GM12878 (cell line): ENCODE measurements at regions not wholly inside any gene's neighbourhood (a gene's known extent, or its start where the extent isn't known, plus 50 kb on each side); places are given as distances from the start of the nearest gene placed in this dataset.

Experiments used
- ATAC-seq: fragments of 200-7000 bp; cut with Tn5 transposase; 3 replicates; pipeline ENCODE4 v1.9.1; 2020; ENCODE audit warnings: mild to moderate bottlenecking, moderate library complexity
- BruUV-seq: library from RNA; stranded (reverse); fragments of 400-500 nt; replicated peaks from 2 replicates; lab custom pipeline; 2021; lab: Mats Ljungman, UMichigan
- CTCF ChIA-PET: fragments of 300-600 bp; sonication (Branson Sonifier 250); formaldehyde crosslinking; extraction: SDS; loops from one replicate; lab custom pipeline; 2021; ENCODE audit warnings: inconsistent platforms; lab: Yijun Ruan, JAX
- POLR2A ChIA-PET: fragments of 350-600 bp; formaldehyde crosslinking; extraction: SDS; loops from one replicate; lab custom pipeline; 2021; ENCODE audit warnings: inconsistent platforms; lab: Charles Lee
- RAD21 ChIA-PET: fragments of 300-600 bp; sonication (Branson Sonifier 250); formaldehyde crosslinking; loops from one replicate; lab custom pipeline; 2023; ENCODE audit warnings: antibody characterized with exemption; ENCODE audit not compliant: unreplicated experiment; lab: Charles Lee
- SMC1A ChIA-PET: fragments of 300-600 bp; sonication (Branson Sonifier 250); formaldehyde crosslinking; loops from one replicate; lab custom pipeline; 2023; ENCODE audit not compliant: unreplicated experiment, uncharacterized antibody; lab: Charles Lee
- DNase-seq: peaks from one replicate; pipeline ENCODE4 v3.0.0-alpha.2; 2011; ENCODE audit warnings: low read depth, low spot score
- FAIRE-seq: peaks from 3 replicates; lab custom pipeline; 2011; peaks lifted over from hg19 to GRCh38; lab: Jason Lieb, UNC
- H2AFZ ChIP-seq: 2 replicates; pipeline ENCODE4 v1.6.0; 2011; ENCODE audit warnings: low read depth, low read length, control low read depth; ENCODE audit not compliant: control insufficient read depth
- H3K27ac ChIP-seq: 2 replicates; pipeline ENCODE4 v1.5.1; 2011; ENCODE audit warnings: control low read depth; ENCODE audit not compliant: control insufficient read depth, insufficient read depth
- H3K27me3 ChIP-seq, 2 experiments: replicated peaks in 1 of 2; 2 replicates each; pipeline versions ENCODE4 v1.6.0 to v1.6.1; 2011; ENCODE audit warnings: low read length in 1 of 2; ENCODE audit not compliant: control insufficient read depth in 2 of 2, insufficient read depth in 2 of 2
- H3K36me3 ChIP-seq, 2 experiments: 2 replicates each; pipeline ENCODE4 v1.5.1; 2011; ENCODE audit warnings: low read length in 1 of 2; ENCODE audit not compliant: control insufficient read depth in 2 of 2, insufficient read depth in 2 of 2
- H3K4me1 ChIP-seq: 2 replicates; pipeline ENCODE4 v1.6.1; 2011; ENCODE audit warnings: mild to moderate bottlenecking, low read length, moderate library complexity, mixed read lengths; ENCODE audit not compliant: control insufficient read depth, insufficient read depth
- H3K4me2 ChIP-seq: 2 replicates; pipeline ENCODE4 v1.6.0; 2011; ENCODE audit warnings: control low read depth; ENCODE audit not compliant: control insufficient read depth, insufficient read depth
- H3K4me3 ChIP-seq: fragments of 200-600 bp; sonication (generic); 2 replicates; pipeline ENCODE4 v1.5.1; 2016
- H3K79me2 ChIP-seq: 2 replicates; pipeline ENCODE4 v1.6.0; 2011; ENCODE audit warnings: low read length; ENCODE audit not compliant: control insufficient read depth, insufficient read depth
- H3K9ac ChIP-seq: 2 replicates; pipeline ENCODE4 v1.8.0; 2011; ENCODE audit warnings: low read length, control low read depth, mixed read lengths; ENCODE audit not compliant: control insufficient read depth, insufficient read depth
- H3K9me3 ChIP-seq: replicated peaks from 3 replicates; pipeline ENCODE4 v1.5.1; 2011; ENCODE audit warnings: mild to moderate bottlenecking, low read length; ENCODE audit not compliant: control insufficient read depth, insufficient read depth
- H4K20me1 ChIP-seq: 2 replicates; pipeline ENCODE4 v1.6.0; 2011; ENCODE audit not compliant: control insufficient read depth, insufficient read depth
- BHLHE40 ChIP-seq, 2 experiments: fragments of 450-650 bp in 1 of 2; IDR thresholded peaks; 2 replicates each; pipeline ENCODE4 v1.6.1; 2011 to 2017; ENCODE audit warnings: low read depth in 2 of 2, borderline replicate concordance in 1 of 2, improper control_type of control experiment in 1 of 2, low read length in 1 of 2, mild to moderate bottlenecking in 1 of 2
- BRCA1 ChIP-seq: IDR thresholded peaks from 2 replicates; pipeline ENCODE4 v1.6.1; 2011; ENCODE audit warnings: low read depth, low read length, improper control_type of control experiment
- CBX5 ChIP-seq: sonication (generic); IDR thresholded peaks from 2 replicates; pipeline ENCODE4 v1.6.1; 2016; ENCODE audit warnings: low read depth, moderate library complexity, mild to moderate bottlenecking, inconsistent platforms
- EGR1 ChIP-seq, 2 experiments: IDR thresholded peaks; 1 replicate in 1 of 2; 2 replicates in 1 of 2; pipeline ENCODE4 v1.6.1; 2011 to 2012; ENCODE audit warnings: low read depth in 2 of 2, low read length in 2 of 2, borderline replicate concordance in 1 of 2, mild to moderate bottlenecking in 1 of 2, moderate library complexity in 1 of 2
- KDM1A ChIP-seq: fragments of 200-600 bp; sonication (generic); IDR thresholded peaks from 2 replicates; pipeline ENCODE4 v1.6.1; 2016; ENCODE audit warnings: borderline replicate concordance
- MEF2A ChIP-seq: IDR thresholded peaks from 2 replicates; pipeline ENCODE4 v1.6.1; 2011; ENCODE audit warnings: low read depth, mild to moderate bottlenecking, low read length, moderate library complexity; ENCODE audit not compliant: insufficient read depth
- MXI1 ChIP-seq: fragments of 150-350 bp; IDR thresholded peaks from 2 replicates; pipeline ENCODE4 v1.6.1; 2011; ENCODE audit warnings: low read depth, mild to moderate bottlenecking, inconsistent platforms, low read length, improper control_type of control experiment
- NFXL1 ChIP-seq: fragments of 450-650 bp; IDR thresholded peaks from 2 replicates; pipeline ENCODE4 v1.6.1; 2017; ENCODE audit warnings: antibody characterized with exemption, mild to moderate bottlenecking, borderline replicate concordance
- PAX8 ChIP-seq: fragments of 450-650 bp; IDR thresholded peaks from 2 replicates; pipeline ENCODE4 v1.6.1; 2017; ENCODE audit warnings: mild to moderate bottlenecking, moderate library complexity
- PML ChIP-seq: IDR thresholded peaks from 2 replicates; pipeline ENCODE4 v1.6.1; 2012; ENCODE audit warnings: low read length, inconsistent platforms
- POLR2A ChIP-seq: IDR thresholded peaks from 2 replicates; pipeline ENCODE4 v1.6.1; 2011; ENCODE audit warnings: low read depth, mild to moderate bottlenecking, low read length
- RFX5 ChIP-seq: IDR thresholded peaks from 2 replicates; pipeline ENCODE4 v1.6.1; 2011; ENCODE audit warnings: low read depth, low read length, improper control_type of control experiment
- SMC3 ChIP-seq: IDR thresholded peaks from 2 replicates; pipeline ENCODE4 v1.6.1; 2011; ENCODE audit warnings: low read length, improper control_type of control experiment, borderline replicate concordance
- STAT3 ChIP-seq: IDR thresholded peaks from 2 replicates; pipeline ENCODE4 v1.6.1; 2011; ENCODE audit warnings: low read depth, low read length, improper control_type of control experiment
- YBX1 ChIP-seq: fragments of 450-650 bp; IDR thresholded peaks from 2 replicates; pipeline ENCODE4 v1.6.1; 2016; ENCODE audit warnings: antibody characterized with exemption
- YY1 ChIP-seq: IDR thresholded peaks from 2 replicates; pipeline ENCODE4 v1.6.1; 2011; ENCODE audit warnings: low read depth, mild to moderate bottlenecking, low read length
- ZNF384 ChIP-seq: IDR thresholded peaks from 2 replicates; pipeline ENCODE4 v1.6.1; 2012; ENCODE audit warnings: low read depth, mild to moderate bottlenecking, low read length, improper control_type of control experiment, borderline replicate concordance
- ZSCAN29 ChIP-seq: fragments of 450-650 bp; IDR thresholded peaks from 2 replicates; pipeline ENCODE4 v1.6.1; 2017; ENCODE audit warnings: mild to moderate bottlenecking, moderate library complexity
- WGBS: methylation state at CpG from one replicate; pipeline ENCODE4 v1.1.6; 2016; ENCODE audit warnings: low lambda C conversion rate; ENCODE audit not compliant: insufficient replicate concordance, insufficient coverage; ENCODE audit errors: missing lambda C conversion rate; 5-methylcytosine and 5-hydroxymethylcytosine counted together
- in situ Hi-C: fragments of 300-500 bp; cut with MboI; formaldehyde crosslinking; loops from 9 replicates; pipeline ENCODE4 v1.14.3; 2018; ENCODE audit warnings: mixed read lengths
- intact Hi-C: fragments of 100-400 bp; cut with micrococcal nuclease; formaldehyde crosslinking; loops from one replicate; pipeline ENCODE4 v1.14.2; 2022; ENCODE audit not compliant: unreplicated experiment
- TF ChIP-seq, protein P1 (sequence below): fragments of 450-650 bp; IDR thresholded peaks from 2 replicates; pipeline ENCODE4 v1.6.1; 2017; ENCODE audit warnings: borderline replicate concordance
- TF ChIP-seq, protein P2 (sequence below): IDR thresholded peaks from 2 replicates; pipeline ENCODE4 v1.6.1; 2011; ENCODE audit warnings: low read depth, mild to moderate bottlenecking, low read length, moderate library complexity, borderline replicate concordance; ENCODE audit errors: extremely low read depth

DNA sequence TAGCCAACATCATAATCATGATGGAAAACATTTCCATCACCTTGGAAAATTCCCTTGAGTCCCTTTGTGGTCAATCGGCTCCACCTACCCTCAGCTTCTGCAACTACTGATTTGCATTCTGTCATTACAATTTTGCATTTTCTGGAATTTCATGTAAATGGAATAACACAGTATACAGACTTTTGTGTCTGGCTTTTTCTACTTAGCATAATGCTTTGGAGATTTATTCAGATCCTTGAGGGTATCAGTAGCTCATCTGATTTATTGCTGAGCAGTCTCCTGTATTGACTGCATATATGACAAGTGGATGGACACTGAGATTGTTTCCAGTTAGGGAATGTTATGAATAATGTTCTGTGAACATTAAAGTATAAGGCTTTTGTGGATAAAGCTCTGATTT, 358.3 kb downstream of the USP25 start:
- BruUV-seq = no TSS peak
- intact Hi-C loops = no loop called here
- RAD21 ChIA-PET = no interaction called here
- H3K9me3 ChIP-seq = no peaks in the 10 kb centered on the region
- CTCF ChIA-PET = no interaction called here
- POLR2A ChIA-PET = interaction anchor here (0.6 kb wide), 1 partner anchor 1651 kb away, joined by 3 read pairs; no protein-coding TSS in a partner anchor
- no peaks in the 10 kb centered on the region for H3K4me1 ChIP-seq
- DNase-seq = no peak
- H3K4me2 ChIP-seq = no peak overlapping the region
- no peaks in the 10 kb centered on the region for H3K27me3 ChIP-seq
- H3K79me2 ChIP-seq = no peaks in the 10 kb centered on the region
- H2AFZ ChIP-seq = no peak overlapping the region
- H4K20me1 ChIP-seq = no peaks in the 10 kb centered on the region
- WGBS = 77% methylated on average over 1 of the region's 1 CpG
- FAIRE-seq = no peak
- in situ Hi-C loops = no loop called here
- SMC1A ChIA-PET = interaction anchor here (0.6 to 1.1 kb wide), 2 partner anchors 9 to 11 kb away, joined by 3 read pairs; no protein-coding TSS in a partner anchor
- H3K9ac ChIP-seq = no peak overlapping the region
- no peaks in the 10 kb centered on the region for H3K36me3 ChIP-seq
- no peak overlapping the region for H3K4me3 ChIP-seq
- no peak for TF ChIP-seq ZSCAN29
- TF ChIP-seq BHLHE40 (IDR thresholded peaks at IDR 0.05; ENCODE audit: borderline replicate concordance in 1 of 2, low read depth in 2 of 2, low read length in 1 of 2) = no peak
- TF ChIP-seq, protein P1, sequence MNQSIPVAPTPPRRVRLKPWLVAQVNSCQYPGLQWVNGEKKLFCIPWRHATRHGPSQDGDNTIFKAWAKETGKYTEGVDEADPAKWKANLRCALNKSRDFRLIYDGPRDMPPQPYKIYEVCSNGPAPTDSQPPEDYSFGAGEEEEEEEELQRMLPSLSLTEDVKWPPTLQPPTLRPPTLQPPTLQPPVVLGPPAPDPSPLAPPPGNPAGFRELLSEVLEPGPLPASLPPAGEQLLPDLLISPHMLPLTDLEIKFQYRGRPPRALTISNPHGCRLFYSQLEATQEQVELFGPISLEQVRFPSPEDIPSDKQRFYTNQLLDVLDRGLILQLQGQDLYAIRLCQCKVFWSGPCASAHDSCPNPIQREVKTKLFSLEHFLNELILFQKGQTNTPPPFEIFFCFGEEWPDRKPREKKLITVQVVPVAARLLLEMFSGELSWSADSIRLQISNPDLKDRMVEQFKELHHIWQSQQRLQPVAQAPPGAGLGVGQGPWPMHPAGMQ = no peak
- TF ChIP-seq YBX1 = no peak
- TF ChIP-seq CBX5 = no peak
- TF ChIP-seq, all 136 proteins: peak for 0
- H3K27ac ChIP-seq = no peak overlapping the region
- ATAC-seq = no peak

DNA sequence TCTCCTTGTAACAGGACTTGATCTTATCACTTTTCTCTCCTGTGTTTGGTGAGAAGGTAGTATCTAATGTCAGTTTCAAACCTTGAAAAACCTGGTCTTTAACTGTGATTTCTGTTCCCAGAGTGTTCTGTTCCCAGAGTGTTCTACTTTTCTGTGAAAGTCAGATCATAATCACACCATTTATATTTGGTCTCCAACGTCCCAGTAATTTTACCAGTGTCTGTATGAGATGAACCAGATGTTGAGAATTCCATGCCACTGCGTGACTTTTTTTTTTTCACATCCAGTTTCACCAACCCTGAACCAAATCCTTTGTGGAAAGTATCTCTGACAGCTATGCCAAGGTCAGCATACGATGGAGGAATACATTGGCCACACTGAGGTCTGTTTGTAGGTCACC, 365.2 kb downstream of the USP25 start:
- Histone ChIP-seq H3K79me2 (no peaks in the 10 kb centered on the region), H4K20me1 (no peaks in the 10 kb centered on the region), H3K9ac (no peak overlapping the region), H3K27me3 (no peaks in the 10 kb centered on the region), H3K4me1 (no peaks in the 10 kb centered on the region), H3K4me2 (no peak overlapping the region), H3K4me3 (no peak overlapping the region), H2AFZ (no peak overlapping the region), H3K9me3 (no peaks in the 10 kb centered on the region), H3K36me3 (no peaks in the 10 kb centered on the region), H3K27ac (no peak overlapping the region)
- POLR2A ChIA-PET = no interaction called here
- ATAC-seq = no peak
- in situ Hi-C loops (no loop called here), intact Hi-C loops (no loop called here)
- CTCF ChIA-PET = no interaction called here
- SMC1A ChIA-PET = no interaction called here
- 2% methylated on average over 3 of the region's 3 CpGs for WGBS
- DNase-seq = no peak
- BruUV-seq = no TSS peak
- FAIRE-seq = no peak
- RAD21 ChIA-PET = no interaction called here
- TF ChIP-seq NFXL1 = no peak
- no peak for TF ChIP-seq YY1
- no peak for TF ChIP-seq STAT3
- TF ChIP-seq, protein P2, sequence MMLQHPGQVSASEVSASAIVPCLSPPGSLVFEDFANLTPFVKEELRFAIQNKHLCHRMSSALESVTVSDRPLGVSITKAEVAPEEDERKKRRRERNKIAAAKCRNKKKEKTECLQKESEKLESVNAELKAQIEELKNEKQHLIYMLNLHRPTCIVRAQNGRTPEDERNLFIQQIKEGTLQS = no peak
- TF ChIP-seq PML = no peak
- no peak for TF ChIP-seq MXI1
- no peak for TF ChIP-seq ZNF384
- no peak for TF ChIP-seq SMC3
- no peak for TF ChIP-seq EGR1 (IDR thresholded peaks at IDR 0.05; ENCODE audit: borderline replicate concordance in 1 of 2, low read depth in 2 of 2, low read length in 2 of 2)
- TF ChIP-seq KDM1A = no peak
- no peak for TF ChIP-seq BRCA1
- no peak for TF ChIP-seq PAX8
- no peak for TF ChIP-seq MEF2A
- TF ChIP-seq POLR2A = no peak
- TF ChIP-seq RFX5 = no peak
